ENCODE measurements at regions not wholly inside any gene's neighbourhood (a gene's known extent, or its start where the extent isn't known, plus 50 kb on each side); places are given as distances from the start of the nearest gene placed in this dataset.

- BruUV-seq (replicated peaks): no TSS peak
- 46% methylated on average over 4 of the region's 4 CpGs for WGBS (ENCODE audit: insufficient coverage, insufficient replicate concordance, low lambda C conversion rate, missing lambda C conversion rate)
- Histone ChIP-seq H3K4me3 (no peak overlapping the region), H3K36me3 (ENCODE audit: control insufficient read depth in 2 of 2, insufficient read depth in 2 of 2, low read length in 1 of 2) (no peaks in the 10 kb centered on the region), H4K20me1 (ENCODE audit: control insufficient read depth, insufficient read depth) (no peaks in the 10 kb centered on the region), H3K27ac (ENCODE audit: control insufficient read depth, insufficient read depth) (no peak overlapping the region), H3K79me2 (ENCODE audit: control insufficient read depth, insufficient read depth, low read length) (no peaks in the 10 kb centered on the region), H3K4me1 (ENCODE audit: control insufficient read depth, insufficient read depth, low read length) (no peaks in the 10 kb centered on the region), H3K27me3 (replicated peaks in 1 of 2; ENCODE audit: control insufficient read depth in 2 of 2, insufficient read depth in 2 of 2, low read length in 1 of 2) (no peaks in the 10 kb centered on the region; a peak in 1 of 4 replicates), H3K4me2 (ENCODE audit: control insufficient read depth, insufficient read depth) (no peak overlapping the region), H3K9ac (ENCODE audit: control insufficient read depth, insufficient read depth, low read length) (no peak overlapping the region), H2AFZ (ENCODE audit: control insufficient read depth, low read depth, low read length) (no peak overlapping the region), H3K9me3 (replicated peaks; ENCODE audit: control insufficient read depth, insufficient read depth, low read length) (no peaks in the 10 kb centered on the region; the same call in 2 of the 3 replicates)
- ChIA-PET POLR2A (no interaction called here), RAD21 (ENCODE audit: unreplicated experiment) (no interaction called here), CTCF (no interaction called here), SMC1A (ENCODE audit: uncharacterized antibody, unreplicated experiment) (interaction anchor here (1.0 kb wide), 1 partner anchor 15 kb away, joined by 4 read pairs; no protein-coding TSS in a partner anchor)
- FAIRE-seq (no peak), DNase-seq (ENCODE audit: low read depth, low spot score) (no peak), ATAC-seq (no peak)
- intact Hi-C loops (cut with micrococcal nuclease; ENCODE audit: unreplicated experiment): no loop called here
- TF ChIP-seq ZNF622 (IDR thresholded peaks at IDR 0.05): no peak
- TF ChIP-seq LARP7 (IDR thresholded peaks at IDR 0.05): no peak
- TF ChIP-seq CEBPB (IDR thresholded peaks at IDR 0.05; ENCODE audit: borderline replicate concordance in 1 of 2, low read depth in 2 of 2, low read length in 2 of 2): no peak
- no peak for TF ChIP-seq ZBTB40 (IDR thresholded peaks at IDR 0.05; ENCODE audit: borderline replicate concordance)
- TF ChIP-seq RUNX3 (IDR thresholded peaks at IDR 0.05; ENCODE audit: low read length): no peak
- no peak for TF ChIP-seq SKIL (IDR thresholded peaks at IDR 0.05; ENCODE audit: low read depth, poor library complexity, severe bottlenecking)
- in situ Hi-C loops (cut with MboI): no loop called here
These were observed 504.3 kb downstream of the COG6 start for GRCh38 chr13:40159736-40160135.
